ENCODE measurements at regions not wholly inside any gene's neighbourhood (a gene's known extent, or its start where the extent isn't known, plus 50 kb on each side); places are given as distances from the start of the nearest gene placed in this dataset.

DNA sequence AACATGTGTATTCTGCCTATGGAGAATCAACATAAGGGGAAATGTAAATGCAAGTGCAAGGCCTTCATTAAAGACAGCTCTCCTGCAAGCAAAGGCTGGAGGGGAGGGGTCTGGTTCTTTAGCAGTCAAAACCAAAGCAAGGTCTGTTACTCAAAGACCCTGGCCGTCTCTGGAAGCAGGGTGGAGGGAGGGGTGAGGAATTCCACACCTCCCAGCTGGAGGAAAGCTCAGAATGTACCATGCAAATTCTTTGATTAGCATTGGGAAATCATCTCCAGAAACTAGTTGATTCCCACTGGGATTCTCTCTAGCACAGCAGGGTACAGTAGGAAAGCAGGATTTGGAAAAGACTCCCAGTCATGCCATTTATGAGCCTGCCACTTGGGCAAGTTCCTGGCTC, 77.3 kb upstream of the ASIC2 start:
- H3K36me3 ChIP-seq (ENCODE audit: control insufficient read depth, insufficient read depth, low read length) = no peaks in the 10 kb centered on the region
- no TSS peak for BruUV-seq (replicated peaks)
- H3K36me3 Mint-ChIP-seq (ENCODE audit: insufficient read depth, unreplicated experiment) = no peaks in the 10 kb centered on the region
- intact Hi-C loops (cut with micrococcal nuclease; ENCODE audit: unreplicated experiment) = no loop called here
- DNase-seq = no peak
- ChIA-PET CTCF (no interaction called here), POLR2A (no interaction called here)
- H3K4me3 Mint-ChIP-seq (ENCODE audit: unreplicated experiment) = no peak overlapping the region
- H3K27ac Mint-ChIP-seq (ENCODE audit: unreplicated experiment) = no peak overlapping the region
- peaks cover 1% of the 10 kb centered on the region for H3K9me3 Mint-ChIP-seq (ENCODE audit: unreplicated experiment)
- H3K9me3 ChIP-seq = no peaks in the 10 kb centered on the region
- peaks cover 34% of the 10 kb centered on the region for H3K4me1 Mint-ChIP-seq (ENCODE audit: low read depth, unreplicated experiment)
- no peaks in the 10 kb centered on the region for H3K27me3 Mint-ChIP-seq (ENCODE audit: insufficient read depth, unreplicated experiment)
- H3K27me3 ChIP-seq (replicated peaks; ENCODE audit: control insufficient read depth, insufficient read depth, low read length) = no peaks in the 10 kb centered on the region
- no peak overlapping the region for H3K4me3 ChIP-seq (ENCODE audit: low read depth, low read length)
- peaks cover 67% of the 10 kb centered on the region for H3K4me1 ChIP-seq
- TF ChIP-seq, protein P1, sequence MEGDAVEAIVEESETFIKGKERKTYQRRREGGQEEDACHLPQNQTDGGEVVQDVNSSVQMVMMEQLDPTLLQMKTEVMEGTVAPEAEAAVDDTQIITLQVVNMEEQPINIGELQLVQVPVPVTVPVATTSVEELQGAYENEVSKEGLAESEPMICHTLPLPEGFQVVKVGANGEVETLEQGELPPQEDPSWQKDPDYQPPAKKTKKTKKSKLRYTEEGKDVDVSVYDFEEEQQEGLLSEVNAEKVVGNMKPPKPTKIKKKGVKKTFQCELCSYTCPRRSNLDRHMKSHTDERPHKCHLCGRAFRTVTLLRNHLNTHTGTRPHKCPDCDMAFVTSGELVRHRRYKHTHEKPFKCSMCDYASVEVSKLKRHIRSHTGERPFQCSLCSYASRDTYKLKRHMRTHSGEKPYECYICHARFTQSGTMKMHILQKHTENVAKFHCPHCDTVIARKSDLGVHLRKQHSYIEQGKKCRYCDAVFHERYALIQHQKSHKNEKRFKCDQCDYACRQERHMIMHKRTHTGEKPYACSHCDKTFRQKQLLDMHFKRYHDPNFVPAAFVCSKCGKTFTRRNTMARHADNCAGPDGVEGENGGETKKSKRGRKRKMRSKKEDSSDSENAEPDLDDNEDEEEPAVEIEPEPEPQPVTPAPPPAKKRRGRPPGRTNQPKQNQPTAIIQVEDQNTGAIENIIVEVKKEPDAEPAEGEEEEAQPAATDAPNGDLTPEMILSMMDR (IDR thresholded peaks at IDR 0.05; ENCODE audit: insufficient read depth in 1 of 2, low read depth in 1 of 2, low read length in 1 of 2, severe bottlenecking in 1 of 2, unreplicated experiment in 1 of 2) = no peak

DNA sequence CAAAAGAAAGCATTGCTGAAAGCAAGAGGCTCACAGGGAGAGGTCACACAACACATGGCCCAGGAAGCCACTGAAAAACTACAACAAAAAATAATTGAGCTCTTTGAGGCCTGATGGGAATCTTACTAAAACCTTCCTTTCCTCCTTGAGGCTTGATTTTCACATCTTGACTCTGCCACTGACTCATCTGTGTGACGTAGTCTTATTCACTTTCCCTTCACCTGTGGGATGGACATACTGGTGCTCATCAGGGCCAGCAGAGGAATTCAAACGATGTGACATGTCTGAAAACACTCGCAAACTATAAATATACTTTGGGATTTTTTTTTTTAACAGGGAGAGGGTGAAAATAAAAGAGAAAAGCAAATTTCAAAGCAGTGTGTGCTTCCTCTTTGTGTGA, 78.3 kb upstream of the ASIC2 start:
- Mint-ChIP-seq H3K9me3 (ENCODE audit: unreplicated experiment) (no peaks in the 10 kb centered on the region), H3K4me3 (ENCODE audit: unreplicated experiment) (no peak overlapping the region), H3K4me1 (ENCODE audit: low read depth, unreplicated experiment) (peaks cover 30% of the 10 kb centered on the region), H3K27ac (ENCODE audit: unreplicated experiment) (peak overlapping the region; percentile 57), H3K36me3 (ENCODE audit: insufficient read depth, unreplicated experiment) (no peaks in the 10 kb centered on the region), H3K27me3 (ENCODE audit: insufficient read depth, unreplicated experiment) (no peaks in the 10 kb centered on the region)
- ChIA-PET CTCF (no interaction called here), POLR2A (no interaction called here)
- intact Hi-C loops (cut with micrococcal nuclease; ENCODE audit: unreplicated experiment) = no loop called here
- H3K4me3 ChIP-seq (ENCODE audit: low read depth, low read length) = no peak overlapping the region
- BruUV-seq (replicated peaks) = no TSS peak
- H3K27me3 ChIP-seq (replicated peaks; ENCODE audit: control insufficient read depth, insufficient read depth, low read length) = no peaks in the 10 kb centered on the region
- H3K36me3 ChIP-seq (ENCODE audit: control insufficient read depth, insufficient read depth, low read length) = no peaks in the 10 kb centered on the region
- peaks cover 74% of the 10 kb centered on the region for H3K4me1 ChIP-seq
- no peak for DNase-seq
- TF ChIP-seq, protein P1 (IDR thresholded peaks at IDR 0.05; ENCODE audit: insufficient read depth in 1 of 2, low read depth in 1 of 2, low read length in 1 of 2, severe bottlenecking in 1 of 2, unreplicated experiment in 1 of 2) = no peak
- H3K9me3 ChIP-seq = no peaks in the 10 kb centered on the region

DNA sequence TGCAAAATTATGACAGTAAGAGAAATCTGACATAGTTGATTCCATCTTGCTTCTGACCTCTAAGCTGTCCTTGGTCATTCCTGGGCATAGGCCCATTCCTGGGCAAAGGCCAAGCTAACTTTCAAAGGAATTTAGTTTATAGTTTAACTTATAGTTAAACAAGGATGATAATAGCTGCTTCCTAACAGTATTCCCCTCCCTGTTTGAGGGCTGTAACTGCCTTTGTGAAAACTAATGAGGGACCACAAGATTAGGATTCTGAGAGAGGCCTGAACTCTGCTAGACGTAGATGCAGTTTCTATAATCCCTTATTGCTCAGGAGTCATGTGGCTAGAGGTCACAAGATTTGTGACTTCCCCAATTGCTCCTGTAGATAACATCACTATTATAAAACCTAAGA, 80.2 kb upstream of the ASIC2 start:
- no peaks in the 10 kb centered on the region for H3K36me3 ChIP-seq (ENCODE audit: control insufficient read depth, insufficient read depth, low read length)
- peak; percentile 33 to 53 for DNase-seq
- TF ChIP-seq, protein P1 (IDR thresholded peaks at IDR 0.05; ENCODE audit: insufficient read depth in 1 of 2, low read depth in 1 of 2, low read length in 1 of 2, severe bottlenecking in 1 of 2, unreplicated experiment in 1 of 2) = no peak
- no TSS peak for BruUV-seq (replicated peaks)
- peaks cover 62% of the 10 kb centered on the region for H3K4me1 ChIP-seq
- no peaks in the 10 kb centered on the region for H3K27me3 ChIP-seq (replicated peaks; ENCODE audit: control insufficient read depth, insufficient read depth, low read length)
- no peaks in the 10 kb centered on the region for H3K9me3 ChIP-seq
- Mint-ChIP-seq H3K36me3 (ENCODE audit: insufficient read depth, unreplicated experiment) (no peaks in the 10 kb centered on the region), H3K4me1 (ENCODE audit: low read depth, unreplicated experiment) (peaks cover 28% of the 10 kb centered on the region), H3K4me3 (ENCODE audit: unreplicated experiment) (no peak overlapping the region), H3K27ac (ENCODE audit: unreplicated experiment) (no peak overlapping the region), H3K9me3 (ENCODE audit: unreplicated experiment) (no peaks in the 10 kb centered on the region), H3K27me3 (ENCODE audit: insufficient read depth, unreplicated experiment) (no peaks in the 10 kb centered on the region)
- H3K4me3 ChIP-seq (ENCODE audit: low read depth, low read length) = no peak overlapping the region
- intact Hi-C loops (cut with micrococcal nuclease; ENCODE audit: unreplicated experiment) = loop anchor here (1.0 kb wide), 1 partner anchor 16 kb away; no protein-coding TSS in a partner anchor
- ChIA-PET CTCF (interaction anchor here (0.9 kb wide), 1 partner anchor 149 kb away, joined by 3 read pairs; no protein-coding TSS in a partner anchor), POLR2A (no interaction called here)
